Epithelial cell of proximal tubule (primary cell): ENCODE measurements at regions not wholly inside any gene's neighbourhood (a gene's known extent, or its start where the extent isn't known, plus 50 kb on each side); places are given as distances from the start of the nearest gene placed in this dataset.
A peak's percentile ranks its signal among the peaks of the same experiment; 100 is the strongest.

ENCODE experiments used
- DNase-seq: peaks from one replicate; pipeline ENCODE4 v3.0.0-alpha.2; 2011; ENCODE audit warnings: low read depth
- H3K4me3 ChIP-seq: 2 replicates; pipeline ENCODE4 v1.5.1; 2011; ENCODE audit warnings: low read depth, mild to moderate bottlenecking, low read length
- TF ChIP-seq, protein P1 (sequence below): conservative IDR thresholded peaks from 2 replicates; pipeline ENCODE4 v1.5.1; 2012; ENCODE audit warnings: low read depth, mild to moderate bottlenecking, low read length

DNA sequence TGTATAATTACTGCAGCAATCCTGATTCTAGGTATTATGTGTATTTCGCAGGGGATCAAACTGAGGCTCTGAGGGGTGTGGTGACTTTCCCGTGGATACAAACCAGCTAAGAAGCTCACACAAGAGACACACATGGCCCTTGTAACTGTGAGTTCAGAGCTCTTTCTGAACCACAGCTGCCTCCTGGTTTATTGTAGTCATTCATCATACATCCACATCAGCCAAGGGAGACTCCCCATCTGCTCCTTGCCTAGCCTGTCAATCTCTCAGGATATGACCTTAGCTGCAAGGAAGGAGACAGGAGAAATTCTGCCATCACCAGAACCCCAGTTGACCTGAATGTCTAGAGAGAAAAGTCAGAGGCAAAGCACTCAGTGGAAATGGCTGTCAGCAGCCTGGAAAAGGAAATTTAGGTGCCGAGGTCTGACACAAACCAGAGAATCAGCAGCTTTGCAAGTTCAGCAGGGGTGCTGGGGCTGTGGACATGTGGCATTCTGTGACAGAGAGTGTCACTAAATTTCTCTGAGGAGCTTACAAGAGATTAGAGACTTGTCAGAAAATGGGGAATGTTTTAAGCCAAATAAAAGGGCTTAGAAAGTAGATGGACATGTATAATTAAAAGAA lies 209.5 kb downstream of the AASDHPPT start:
- H3K4me3 ChIP-seq: no peak overlapping the region
- TF ChIP-seq, protein P1, sequence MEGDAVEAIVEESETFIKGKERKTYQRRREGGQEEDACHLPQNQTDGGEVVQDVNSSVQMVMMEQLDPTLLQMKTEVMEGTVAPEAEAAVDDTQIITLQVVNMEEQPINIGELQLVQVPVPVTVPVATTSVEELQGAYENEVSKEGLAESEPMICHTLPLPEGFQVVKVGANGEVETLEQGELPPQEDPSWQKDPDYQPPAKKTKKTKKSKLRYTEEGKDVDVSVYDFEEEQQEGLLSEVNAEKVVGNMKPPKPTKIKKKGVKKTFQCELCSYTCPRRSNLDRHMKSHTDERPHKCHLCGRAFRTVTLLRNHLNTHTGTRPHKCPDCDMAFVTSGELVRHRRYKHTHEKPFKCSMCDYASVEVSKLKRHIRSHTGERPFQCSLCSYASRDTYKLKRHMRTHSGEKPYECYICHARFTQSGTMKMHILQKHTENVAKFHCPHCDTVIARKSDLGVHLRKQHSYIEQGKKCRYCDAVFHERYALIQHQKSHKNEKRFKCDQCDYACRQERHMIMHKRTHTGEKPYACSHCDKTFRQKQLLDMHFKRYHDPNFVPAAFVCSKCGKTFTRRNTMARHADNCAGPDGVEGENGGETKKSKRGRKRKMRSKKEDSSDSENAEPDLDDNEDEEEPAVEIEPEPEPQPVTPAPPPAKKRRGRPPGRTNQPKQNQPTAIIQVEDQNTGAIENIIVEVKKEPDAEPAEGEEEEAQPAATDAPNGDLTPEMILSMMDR: no peak
- no peak for DNase-seq

DNA sequence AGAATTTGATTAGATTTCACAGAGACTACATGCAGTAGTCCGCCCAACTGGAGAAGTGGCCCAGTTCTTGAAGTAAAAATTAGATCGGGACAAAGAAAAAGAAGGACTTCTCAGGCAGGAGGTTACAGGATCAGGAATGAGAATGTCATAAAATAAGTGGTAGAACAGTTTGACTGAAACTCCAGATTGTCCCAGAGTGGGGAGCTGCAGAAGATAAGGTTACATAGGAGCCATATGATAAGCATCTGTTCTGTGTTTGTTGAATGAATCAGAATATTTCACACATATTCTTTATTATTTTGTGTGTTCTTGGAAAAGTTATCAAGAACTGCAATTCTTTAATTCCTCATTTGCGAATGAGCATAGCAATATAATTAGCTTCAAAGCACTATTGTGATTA lies 210.6 kb downstream of the AASDHPPT start:
- TF ChIP-seq, protein P1: no peak
- DNase-seq: no peak
- H3K4me3 ChIP-seq: no peak overlapping the region

DNA sequence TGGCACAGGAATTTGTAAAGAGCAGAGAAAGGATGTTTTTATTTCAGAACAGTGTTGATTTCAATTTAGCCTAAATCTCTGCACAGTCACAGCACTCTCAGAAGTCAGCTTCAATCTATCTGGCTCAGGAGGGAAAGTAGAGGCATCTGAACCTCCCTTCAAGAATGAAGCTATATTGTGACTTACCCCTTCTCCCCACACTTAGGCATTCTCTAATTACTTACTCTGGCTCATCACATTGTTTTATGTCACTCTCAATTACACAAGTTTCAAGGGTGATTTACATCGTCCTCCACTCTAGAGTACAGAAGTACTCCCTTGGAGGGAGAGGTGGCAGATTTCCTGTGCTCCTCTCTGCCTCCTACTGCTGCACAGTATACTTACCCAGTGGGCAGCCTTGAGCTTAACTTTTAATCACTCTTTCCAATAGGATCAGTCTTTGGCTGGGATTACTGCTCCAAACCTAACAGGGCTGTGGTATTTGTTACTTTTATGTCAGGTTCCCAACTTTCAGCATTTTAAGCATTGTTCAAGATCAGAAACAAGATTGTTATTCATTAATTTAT lies 211.4 kb downstream of the AASDHPPT start:
- no peak overlapping the region for H3K4me3 ChIP-seq
- TF ChIP-seq, protein P1: peak; percentile 30
- no peak for DNase-seq

DNA sequence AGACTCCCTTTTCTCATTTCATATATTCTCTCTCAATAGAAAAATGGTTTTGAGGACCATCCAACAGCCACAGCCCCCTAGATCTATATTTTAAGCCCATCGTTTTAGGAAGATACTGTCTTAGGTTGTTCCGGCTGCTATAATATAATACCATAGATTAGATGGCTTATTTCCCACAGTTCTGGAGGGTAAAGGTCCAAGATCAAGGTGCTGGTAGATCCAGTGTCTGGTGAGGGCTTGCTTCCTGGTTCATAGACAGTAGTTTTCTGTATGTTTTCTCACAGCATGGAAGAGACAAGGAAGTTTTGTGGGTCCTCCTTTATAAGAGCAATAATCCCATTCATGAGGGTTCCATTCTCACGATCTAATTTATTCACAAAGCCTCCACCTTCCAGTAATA lies 215.1 kb downstream of the AASDHPPT start:
- TF ChIP-seq, protein P1: no peak
- H3K4me3 ChIP-seq: no peak overlapping the region
- DNase-seq: no peak

- no peak overlapping the region for H3K4me3 ChIP-seq
- TF ChIP-seq, protein P1: no peak
These were observed 218.5 kb downstream of the AASDHPPT start for GRCh38 chr11:106295974-106296373.

GRCh38 chr11:106302416-106302815 lies 225.0 kb downstream of the AASDHPPT start:
- no peak for DNase-seq
- no peak overlapping the region for H3K4me3 ChIP-seq
- TF ChIP-seq, protein P1: no peak

More at GRCh38 chr11:106295974-106296373, 218.5 kb downstream of the AASDHPPT start:
- DNase-seq: no peak

GRCh38 chr11:106304274-106304673 lies 226.8 kb downstream of the AASDHPPT start:
- H3K4me3 ChIP-seq: no peak overlapping the region
- TF ChIP-seq, protein P1: no peak
- peak; percentile 40 for DNase-seq
